ENCODE measurements at regions not wholly inside any gene's neighbourhood (a gene's known extent, or its start where the extent isn't known, plus 50 kb on each side); places are given as distances from the start of the nearest gene placed in this dataset.

- H3K4me3 ChIP-seq (replicated peaks; ENCODE audit: insufficient read depth, low read length) = no peak overlapping the region
- H3K27me3 ChIP-seq (ENCODE audit: insufficient read depth, poor library complexity, severe bottlenecking) = no peaks in the 10 kb centered on the region
- H3K27ac ChIP-seq (replicated peaks) = no peak overlapping the region
- DNase-seq (ENCODE audit: low read depth in 1 of 2, low spot score in 1 of 2) = no peak
- TF ChIP-seq POLR2AphosphoS5 (IDR thresholded peaks at IDR 0.05; ENCODE audit: low read depth) (no peak), SPI1 (IDR thresholded peaks at IDR 0.05; ENCODE audit: borderline replicate concordance, low read depth) (no peak), CTCF (IDR thresholded peaks at IDR 0.05; ENCODE audit: insufficient read depth, low read length) (no peak), GABPA (IDR thresholded peaks at IDR 0.05; ENCODE audit: low read depth) (no peak), REST (IDR thresholded peaks at IDR 0.05; ENCODE audit: insufficient replicate concordance, low read depth) (no peak)
Measured at GRCh38 chr3:76429581-76430177, 610.2 kb upstream of the ROBO2 start.

- DNase-seq (ENCODE audit: low read depth in 1 of 2, low spot score in 1 of 2) = no peak
- TF ChIP-seq SPI1 (IDR thresholded peaks at IDR 0.05; ENCODE audit: borderline replicate concordance, low read depth) = no peak
- TF ChIP-seq REST (IDR thresholded peaks at IDR 0.05; ENCODE audit: insufficient replicate concordance, low read depth) = no peak
- no peak for TF ChIP-seq GABPA (IDR thresholded peaks at IDR 0.05; ENCODE audit: low read depth)
- TF ChIP-seq POLR2AphosphoS5 (IDR thresholded peaks at IDR 0.05; ENCODE audit: low read depth) = no peak
- no peaks in the 10 kb centered on the region for H3K27me3 ChIP-seq (ENCODE audit: insufficient read depth, poor library complexity, severe bottlenecking)
- no peak overlapping the region for H3K27ac ChIP-seq (replicated peaks)
- no peak overlapping the region for H3K4me3 ChIP-seq (replicated peaks; ENCODE audit: insufficient read depth, low read length)
Measured at GRCh38 chr3:76432396-76432795, 607.5 kb upstream of the ROBO2 start.

- TF ChIP-seq GABPA (IDR thresholded peaks at IDR 0.05; ENCODE audit: low read depth) (no peak), REST (IDR thresholded peaks at IDR 0.05; ENCODE audit: insufficient replicate concordance, low read depth) (no peak), SPI1 (IDR thresholded peaks at IDR 0.05; ENCODE audit: borderline replicate concordance, low read depth) (no peak), POLR2AphosphoS5 (IDR thresholded peaks at IDR 0.05; ENCODE audit: low read depth) (no peak), CTCF (IDR thresholded peaks at IDR 0.05; ENCODE audit: insufficient read depth, low read length) (no peak)
- no peak overlapping the region for H3K4me3 ChIP-seq (replicated peaks; ENCODE audit: insufficient read depth, low read length)
- DNase-seq (ENCODE audit: low read depth in 1 of 2, low spot score in 1 of 2) = no peak
- no peaks in the 10 kb centered on the region for H3K27me3 ChIP-seq (ENCODE audit: insufficient read depth, poor library complexity, severe bottlenecking)
- H3K27ac ChIP-seq (replicated peaks) = no peak overlapping the region
Measured at GRCh38 chr3:76436894-76437293, 603.0 kb upstream of the ROBO2 start.

All from HL-60 (cell line).